ENCODE measurements at regions not wholly inside any gene's neighbourhood (a gene's known extent, or its start where the extent isn't known, plus 50 kb on each side); places are given as distances from the start of the nearest gene placed in this dataset.

DNA sequence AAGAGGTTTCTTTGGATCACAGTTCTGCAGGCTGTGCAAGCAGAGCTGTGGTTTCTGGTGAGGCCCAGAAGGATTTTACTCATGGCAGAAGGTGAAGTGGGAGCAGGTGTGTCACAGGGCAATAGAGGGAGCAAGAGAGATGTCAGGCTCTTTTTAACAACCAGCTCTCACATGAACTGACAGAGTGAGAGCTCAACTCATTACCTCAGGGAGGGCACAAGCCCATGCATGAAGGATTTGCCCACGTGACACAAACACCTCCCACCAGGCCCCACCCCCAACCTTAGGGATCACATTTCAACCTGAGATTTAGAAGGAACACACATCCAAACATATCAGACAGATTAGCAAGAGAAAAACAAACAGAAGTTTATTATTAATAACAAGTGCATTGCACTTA lies 470.4 kb downstream of the GALC start:
- no peak for DNase-seq (ENCODE audit: low read depth)

DNA sequence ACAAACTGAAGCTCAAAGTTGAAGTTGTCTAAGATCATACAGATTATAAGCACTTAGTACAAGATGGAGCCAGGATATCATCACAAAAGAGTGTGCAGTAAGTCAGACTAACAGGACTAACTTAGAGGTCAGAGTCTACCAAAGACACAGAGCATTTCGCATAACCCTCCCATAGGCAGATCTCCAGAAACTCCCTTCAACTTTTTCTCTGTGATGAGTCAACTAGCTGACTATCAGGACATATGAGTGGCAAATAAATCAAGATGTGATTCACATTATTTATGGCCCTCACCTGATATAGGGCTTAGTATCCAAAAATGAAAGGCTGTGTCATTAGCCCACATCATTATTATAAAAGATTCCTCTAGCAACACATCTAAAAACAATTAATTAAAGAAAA lies 484.6 kb downstream of the GALC start:
- DNase-seq (ENCODE audit: low read depth), result no peak

DNA sequence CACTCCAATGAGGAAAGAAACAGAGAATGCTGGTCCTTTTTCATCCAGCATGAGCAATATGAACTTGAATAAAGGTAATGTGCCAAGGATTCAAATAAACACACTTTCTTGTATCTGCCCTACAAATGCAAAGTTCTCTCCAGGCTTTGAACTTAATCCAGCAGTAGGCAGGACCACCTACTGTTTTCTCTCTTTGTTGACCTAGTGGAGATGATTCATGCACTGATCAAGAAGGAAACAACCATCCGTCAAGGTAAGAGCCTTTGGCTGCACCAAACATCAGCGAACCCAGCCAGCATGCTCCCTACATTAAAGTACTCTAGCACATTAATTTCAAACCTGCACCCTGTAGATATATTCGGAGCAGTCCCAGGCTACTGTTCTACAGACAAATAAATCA lies 489.3 kb downstream of the GALC start:
- DNase-seq (ENCODE audit: low read depth), result no peak

DNA sequence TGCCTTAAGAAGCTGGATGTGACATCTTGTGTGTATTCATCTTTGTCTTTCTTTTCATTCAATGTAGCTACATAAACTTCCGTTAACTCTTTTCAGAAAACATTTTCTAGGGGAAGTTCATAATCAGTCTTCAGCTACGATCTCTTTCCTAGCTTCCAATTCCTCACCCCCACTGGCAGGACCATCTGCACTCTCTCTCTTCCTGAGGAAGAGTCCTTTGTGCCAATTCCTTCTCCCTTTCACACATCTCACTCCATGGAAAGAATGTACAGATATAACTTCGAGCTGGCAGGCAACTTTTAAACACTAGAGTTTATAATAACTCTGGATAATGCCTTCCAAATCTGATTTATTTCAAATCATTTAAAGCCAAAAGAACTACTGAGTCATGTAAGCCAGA lies 495.7 kb downstream of the GALC start:
- no peak for DNase-seq (ENCODE audit: low read depth)

DNA sequence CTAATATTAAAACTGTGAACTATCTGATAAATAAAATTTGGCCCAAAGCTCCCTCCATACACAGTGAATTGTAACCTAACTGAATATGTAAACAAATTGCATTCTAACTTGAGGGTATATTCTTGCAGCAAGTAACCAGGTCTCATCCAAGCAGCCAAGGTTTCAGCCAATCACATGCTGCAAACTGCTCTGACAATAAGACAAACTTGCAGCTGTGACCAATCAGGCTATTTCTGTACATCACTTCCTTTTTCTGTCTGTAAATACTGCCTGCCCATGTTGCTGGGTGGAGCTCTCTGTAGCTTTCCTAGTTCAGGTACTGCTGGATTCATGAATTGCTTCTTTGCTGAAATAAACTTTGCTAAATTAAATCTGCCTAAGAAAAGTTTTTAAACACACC lies 499.0 kb downstream of the GALC start:
- DNase-seq (ENCODE audit: low read depth), result no peak

DNA sequence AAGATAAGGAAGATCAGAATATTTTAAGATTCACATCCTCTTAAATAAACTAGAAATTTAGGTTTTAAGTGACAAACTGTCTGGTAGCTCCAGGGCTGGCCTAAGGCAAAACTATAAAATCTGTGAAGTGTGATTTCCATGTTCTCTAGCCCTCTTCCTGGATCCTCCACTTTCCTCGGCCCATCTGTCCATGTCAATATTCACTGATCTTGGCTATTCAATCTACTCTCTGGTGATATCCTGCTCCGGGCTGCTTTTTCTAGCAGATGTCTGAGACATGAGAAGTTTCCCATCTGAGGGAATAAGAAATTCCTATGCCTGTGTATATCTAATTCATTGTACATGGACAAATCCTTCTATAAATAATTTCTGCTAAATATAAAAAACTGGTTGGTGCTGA lies 500.4 kb downstream of the GALC start:
- no peak for DNase-seq (ENCODE audit: low read depth)

DNA sequence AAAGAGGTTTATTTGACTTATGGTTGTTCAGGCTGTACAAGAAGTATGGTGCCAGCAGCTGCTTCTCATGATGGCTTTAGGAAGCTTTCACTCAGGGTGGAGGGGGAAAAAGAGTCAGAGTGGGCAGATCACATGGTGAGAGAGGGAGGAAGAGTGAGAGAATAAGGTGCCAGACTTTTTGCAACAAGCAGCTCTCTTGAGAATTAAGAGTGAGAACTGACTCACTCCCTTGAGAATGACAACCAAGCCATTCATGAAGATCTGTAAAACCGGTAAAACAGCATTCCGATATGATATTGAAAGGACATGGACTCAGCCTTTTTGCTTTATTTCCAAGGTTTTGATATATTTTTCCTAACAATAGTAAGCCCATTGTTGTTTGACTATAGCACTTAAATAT lies 501.2 kb downstream of the GALC start:
- no peak for DNase-seq (ENCODE audit: low read depth)

DNA sequence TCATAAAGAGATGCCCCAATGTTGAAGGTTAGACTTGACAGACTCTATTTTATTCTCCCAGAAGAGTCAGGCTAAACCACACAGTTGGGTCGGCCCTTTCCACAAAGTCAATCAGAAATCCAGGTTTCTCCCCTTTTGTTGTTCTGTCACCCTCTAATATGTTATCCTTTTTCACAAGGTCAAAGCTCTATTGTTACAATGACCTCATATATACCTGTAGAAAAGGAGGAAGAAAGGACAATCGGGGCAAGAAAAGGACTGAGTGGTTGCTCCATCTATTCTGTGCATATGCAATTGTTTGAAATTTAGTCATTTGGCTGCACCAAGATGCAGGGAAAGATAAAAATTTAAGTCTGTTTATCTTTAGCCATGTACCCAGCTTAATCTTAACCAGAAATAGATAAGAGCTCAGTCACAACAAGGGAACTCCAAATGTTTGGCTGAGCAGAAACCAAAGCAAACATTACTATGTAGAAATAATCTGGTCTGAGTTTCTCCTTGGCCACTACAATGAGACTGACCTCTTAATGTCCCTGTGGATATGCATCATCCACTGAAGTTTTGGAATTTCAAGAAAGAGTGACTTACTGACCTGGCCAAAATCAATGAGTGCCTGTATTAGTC lies 503.7 kb downstream of the GALC start:
- DNase-seq (ENCODE audit: low read depth), result no peak

DNA sequence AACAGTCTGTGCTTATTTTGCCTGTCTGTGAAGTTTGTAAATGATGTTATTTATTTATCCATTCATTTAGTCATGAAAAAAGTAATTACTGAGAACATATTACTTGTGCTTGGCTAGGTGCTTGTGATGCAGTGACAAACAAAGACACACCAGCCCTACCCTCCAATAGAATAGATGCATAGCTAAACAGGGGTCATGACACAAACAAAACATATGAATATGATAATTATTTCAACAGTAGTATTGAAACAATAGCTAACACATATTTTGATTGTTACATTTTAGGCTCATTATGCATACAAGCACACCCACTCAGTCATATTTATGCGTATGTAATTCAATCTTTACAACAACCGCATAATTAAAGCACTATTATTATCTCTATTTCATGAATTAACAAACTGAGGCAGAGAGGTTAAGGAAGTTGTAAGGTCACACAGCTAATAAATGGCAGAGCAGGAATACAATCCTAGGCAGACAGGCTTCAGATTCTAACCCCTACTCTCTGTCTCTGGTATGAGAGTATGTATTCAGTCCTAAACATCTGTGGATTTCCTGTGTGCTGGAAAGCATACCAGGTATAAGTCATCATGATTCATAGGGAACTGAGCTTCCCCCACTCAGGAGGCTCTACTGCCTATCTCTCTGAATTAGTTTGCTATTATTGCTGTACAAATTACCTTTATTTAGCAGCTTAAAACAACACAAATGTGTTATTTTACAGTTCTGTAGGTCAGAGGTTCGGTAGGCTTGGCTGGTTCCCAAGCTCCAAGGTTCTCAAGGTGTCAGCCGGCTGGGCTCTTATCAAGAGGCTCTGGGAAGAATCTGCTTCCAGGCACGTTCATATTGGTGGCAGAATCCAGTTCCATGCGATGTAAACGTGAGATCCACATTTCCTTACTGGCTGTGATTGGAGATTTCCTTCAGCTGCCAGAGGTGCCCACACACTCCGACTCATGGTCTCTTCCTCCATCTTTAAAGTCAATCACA lies 509.4 kb downstream of the GALC start:
- no peak for DNase-seq (ENCODE audit: low read depth)

DNA sequence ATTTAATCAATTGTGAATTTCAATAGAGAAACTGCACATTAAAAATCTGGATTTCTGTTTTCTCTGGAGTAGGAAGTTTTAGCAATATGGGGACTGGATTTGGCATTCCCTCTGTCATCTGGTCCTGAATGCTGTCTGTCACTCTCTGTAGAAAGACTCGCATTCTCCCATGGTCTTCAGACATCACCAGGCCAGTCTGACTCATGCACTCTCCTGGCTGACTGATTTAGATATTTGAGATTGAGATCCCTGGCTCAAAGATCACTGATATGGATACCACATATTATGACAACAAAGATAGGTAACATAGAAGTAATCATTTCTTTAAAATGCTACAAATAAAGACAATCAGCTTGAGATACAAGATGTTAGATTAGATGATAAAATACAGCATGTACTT lies 524.5 kb downstream of the GALC start:
- DNase-seq (ENCODE audit: low read depth), result no peak

DNA sequence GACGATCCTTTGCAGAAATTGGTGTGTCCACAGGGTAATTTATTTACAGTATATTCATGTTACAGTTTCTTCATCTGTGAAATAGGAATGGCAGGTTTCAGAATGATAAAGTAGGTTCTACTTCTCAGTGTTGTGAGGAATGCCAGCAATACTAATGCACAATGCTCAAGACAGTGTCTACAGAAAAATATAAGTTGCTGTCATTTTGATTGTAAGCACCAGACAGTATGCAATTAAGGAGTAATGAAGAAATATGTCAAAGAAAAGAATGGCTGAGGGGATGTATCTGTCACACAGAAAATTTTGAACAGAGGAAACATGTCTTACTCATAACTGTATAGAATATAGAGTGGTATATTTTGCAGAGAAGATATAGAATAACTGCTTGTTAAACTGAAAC lies 525.4 kb downstream of the GALC start:
- DNase-seq (ENCODE audit: low read depth), result no peak

DNA sequence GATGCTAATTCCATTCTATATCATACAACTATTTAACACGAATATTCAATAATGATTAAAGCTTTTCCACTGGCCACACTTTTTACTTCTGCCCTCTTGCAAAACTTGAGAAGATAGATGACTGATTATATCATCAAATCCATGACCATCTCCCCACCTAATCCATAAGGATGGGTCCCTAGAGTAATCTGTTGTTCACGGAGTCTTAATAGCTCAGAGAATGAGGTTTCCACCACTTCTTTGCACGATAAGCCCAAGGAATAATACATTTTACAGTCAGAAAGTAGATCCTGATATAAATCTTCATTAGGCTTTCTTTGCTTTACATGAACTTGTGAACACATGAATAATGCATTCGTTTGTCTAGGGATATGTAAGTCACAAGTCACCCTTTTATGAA lies 527.2 kb downstream of the GALC start:
- DNase-seq (ENCODE audit: low read depth), result no peak

DNA sequence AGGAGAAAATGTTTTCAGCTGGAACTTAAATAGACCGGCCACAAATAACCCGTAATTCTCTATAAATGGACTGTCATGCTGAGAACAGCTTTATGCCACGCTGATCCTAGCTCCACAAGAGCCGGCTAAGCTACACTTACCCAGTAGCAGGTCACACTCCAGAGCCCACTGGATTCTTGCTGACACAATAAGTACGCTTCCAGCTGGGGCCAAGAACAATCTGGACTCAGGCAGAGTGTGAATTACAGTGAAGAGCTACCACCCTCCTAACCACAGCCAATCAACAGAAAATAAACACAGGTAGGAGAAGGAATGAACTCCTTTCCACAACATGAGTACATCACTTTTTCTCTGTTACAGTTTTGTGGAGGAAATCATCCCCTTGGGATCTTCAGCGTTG lies 531.3 kb downstream of the GALC start:
- no peak for DNase-seq (ENCODE audit: low read depth)

DNA sequence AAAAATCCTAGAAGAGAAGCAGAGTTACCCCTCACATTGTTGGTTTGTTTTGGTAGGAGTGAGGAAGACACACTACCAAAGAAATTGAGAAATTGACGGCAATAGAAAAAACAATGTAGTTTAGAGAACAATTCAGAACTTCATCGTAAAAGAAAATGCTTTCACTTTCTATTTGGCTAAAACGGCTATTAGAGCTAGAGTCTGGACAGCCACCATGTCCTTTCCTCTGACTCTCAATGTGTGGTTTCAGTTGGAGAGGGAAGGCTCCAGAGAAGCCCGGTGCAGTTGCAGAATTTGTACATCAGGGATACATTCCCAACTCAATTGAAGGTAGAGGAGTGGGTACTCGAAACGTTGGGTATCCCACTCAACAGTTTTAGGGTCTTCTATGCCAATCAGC lies 535.3 kb downstream of the GALC start:
- DNase-seq (ENCODE audit: low read depth), result no peak

DNA sequence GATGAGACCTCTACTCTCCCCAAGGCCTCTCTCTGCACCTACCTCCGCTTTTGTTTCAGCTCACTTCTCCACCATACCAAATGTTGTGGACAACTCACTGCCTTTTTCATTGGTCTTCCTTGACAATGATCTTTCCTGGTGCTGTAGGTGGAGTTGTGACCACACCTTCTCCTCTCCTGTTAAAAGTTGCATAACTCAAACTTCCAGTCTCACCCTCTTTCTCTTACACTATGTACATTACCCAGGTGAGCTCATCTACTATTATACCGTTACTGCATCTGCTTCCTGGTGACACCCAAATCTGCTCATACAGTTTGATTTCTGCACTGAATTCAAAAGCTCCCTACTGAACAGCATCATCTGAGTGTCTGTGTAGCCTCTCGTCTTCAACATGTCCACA lies 542.8 kb downstream of the GALC start:
- DNase-seq (ENCODE audit: low read depth), result no peak

DNA sequence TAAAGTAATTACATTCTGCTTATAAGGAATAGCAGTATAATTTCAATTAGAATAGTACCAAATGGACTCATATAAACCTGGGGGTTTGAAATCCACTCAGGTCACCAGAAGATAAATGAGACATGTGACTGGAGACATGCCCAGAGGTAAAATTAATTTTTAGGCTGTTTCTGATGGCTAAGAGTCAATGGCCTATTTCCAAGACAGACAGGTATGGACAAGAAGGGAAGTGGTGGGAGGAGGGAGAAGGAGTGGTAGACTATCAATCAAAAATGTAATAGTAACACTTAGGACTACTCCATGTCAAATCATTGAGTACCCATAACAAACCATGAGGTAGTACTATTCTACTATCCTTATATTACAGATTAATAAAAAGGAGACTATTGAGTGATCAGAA lies 544.0 kb downstream of the GALC start:
- DNase-seq (ENCODE audit: low read depth), result no peak

DNA sequence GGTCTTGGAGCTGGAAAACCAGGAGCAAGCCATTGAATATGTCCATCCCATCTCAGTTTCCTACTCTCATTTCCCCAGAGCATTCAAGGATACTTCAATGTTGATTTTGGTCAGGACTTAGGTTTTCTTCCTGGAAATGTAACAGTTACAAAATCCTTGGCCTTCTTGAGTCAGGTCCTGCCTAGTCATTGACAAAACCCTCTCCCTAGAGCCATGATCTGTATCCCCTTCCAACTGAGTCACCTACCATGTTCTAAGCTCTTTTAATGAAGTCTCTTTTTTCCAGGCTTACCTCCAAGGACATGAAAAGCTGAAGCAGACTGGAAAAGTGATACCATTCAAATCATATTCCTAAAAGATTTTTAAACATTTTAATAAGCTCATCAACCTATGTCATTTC lies 549.2 kb downstream of the GALC start:
- DNase-seq (ENCODE audit: low read depth), result no peak

DNA sequence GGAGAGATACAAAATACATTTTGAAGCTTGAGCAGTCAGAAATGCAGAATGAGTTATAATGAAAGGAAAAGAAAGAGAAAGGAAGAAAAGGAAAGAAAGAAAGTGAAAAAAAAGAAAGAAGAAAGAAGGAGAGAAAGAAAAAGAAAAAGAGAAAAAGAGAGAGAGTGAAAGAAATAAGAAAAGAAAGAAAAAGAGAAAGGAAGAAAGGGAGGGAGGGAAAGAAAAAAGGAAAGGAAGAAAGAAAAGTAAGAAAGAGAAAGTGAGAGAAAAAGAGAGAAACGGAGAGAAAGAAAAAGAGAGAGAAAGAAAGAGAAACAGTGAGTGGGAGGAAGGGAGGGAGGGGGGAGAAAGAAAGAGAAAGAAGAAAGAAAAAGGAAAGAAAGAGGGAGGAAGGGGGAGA lies 549.9 kb downstream of the GALC start:
- no peak for DNase-seq (ENCODE audit: low read depth)

DNA sequence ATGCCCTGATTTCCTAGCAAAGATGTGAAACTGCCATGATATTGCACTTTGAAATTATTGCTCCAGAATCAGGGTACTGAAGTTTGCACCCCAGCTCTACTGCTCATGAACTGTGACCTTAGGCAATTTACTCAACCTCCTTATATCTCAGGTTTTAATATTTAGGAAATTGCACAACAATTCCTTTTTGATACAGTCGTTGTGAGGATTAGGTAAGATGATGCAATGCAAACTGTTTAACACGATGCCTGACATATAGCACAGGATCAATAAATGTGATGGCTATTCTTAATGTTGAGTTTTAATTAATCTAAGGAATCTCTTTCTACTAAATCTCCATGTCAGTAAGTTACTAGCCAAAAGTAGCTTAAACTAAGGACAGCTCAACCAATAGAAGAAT lies 555.8 kb downstream of the GALC start:
- DNase-seq (ENCODE audit: low read depth), result no peak

DNA sequence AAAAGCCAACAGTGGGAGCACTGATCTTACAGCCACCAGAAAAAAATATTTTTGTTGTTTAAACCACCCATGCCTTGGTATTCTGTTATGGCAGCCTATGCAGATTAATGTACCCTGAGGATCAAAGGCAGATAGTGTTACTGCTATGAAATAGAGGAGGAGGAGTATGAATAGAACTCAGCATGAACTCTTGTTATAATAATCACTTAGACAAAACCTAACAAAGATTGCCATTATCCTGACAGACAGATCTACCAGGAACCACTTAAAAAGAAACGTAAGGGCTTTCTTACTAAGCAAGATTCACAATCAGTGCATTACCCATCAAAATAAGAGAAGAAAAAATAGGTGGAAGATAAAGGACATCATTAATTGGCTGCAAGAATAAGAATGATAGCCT lies 558.3 kb downstream of the GALC start:
- DNase-seq (ENCODE audit: low read depth), result no peak

DNA sequence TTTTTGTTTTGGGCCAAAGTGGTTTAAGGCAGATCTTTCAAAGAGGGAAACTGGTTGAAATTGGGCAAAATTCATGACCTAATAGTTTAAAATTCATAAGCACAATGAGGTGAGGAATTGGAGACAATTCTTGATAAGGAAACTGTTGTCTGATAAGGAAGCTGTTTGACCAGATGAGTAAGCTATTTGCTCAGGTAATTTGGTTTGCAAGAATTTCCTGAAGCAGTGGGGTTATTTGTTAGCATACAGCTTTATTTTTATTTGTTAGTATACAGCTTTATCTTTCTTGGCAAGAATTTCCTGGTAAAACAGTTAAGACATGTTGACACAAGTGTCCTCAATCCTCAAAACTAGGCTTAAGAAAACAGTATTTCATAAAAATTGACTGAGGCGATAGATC lies 559.0 kb downstream of the GALC start:
- DNase-seq (ENCODE audit: low read depth), result no peak

DNA sequence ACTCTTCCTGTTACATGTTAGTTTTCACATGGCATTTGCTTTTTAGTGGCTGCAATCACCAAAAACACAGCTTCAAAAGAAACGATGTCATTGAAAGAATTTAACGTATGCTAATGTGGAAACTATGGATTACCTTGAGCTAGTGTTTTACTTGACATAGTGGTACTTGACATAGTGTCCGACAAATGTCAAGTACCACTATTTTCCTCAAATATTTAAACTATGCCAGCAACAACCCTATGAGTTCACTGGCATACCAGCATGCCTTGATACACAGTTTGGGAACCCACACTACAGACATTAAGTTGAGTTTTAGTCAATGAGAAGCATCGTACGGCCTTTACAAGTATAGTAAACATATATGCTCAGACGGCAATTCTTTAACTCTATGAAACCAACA lies 560.3 kb downstream of the GALC start:
- no peak for DNase-seq (ENCODE audit: low read depth)

DNA sequence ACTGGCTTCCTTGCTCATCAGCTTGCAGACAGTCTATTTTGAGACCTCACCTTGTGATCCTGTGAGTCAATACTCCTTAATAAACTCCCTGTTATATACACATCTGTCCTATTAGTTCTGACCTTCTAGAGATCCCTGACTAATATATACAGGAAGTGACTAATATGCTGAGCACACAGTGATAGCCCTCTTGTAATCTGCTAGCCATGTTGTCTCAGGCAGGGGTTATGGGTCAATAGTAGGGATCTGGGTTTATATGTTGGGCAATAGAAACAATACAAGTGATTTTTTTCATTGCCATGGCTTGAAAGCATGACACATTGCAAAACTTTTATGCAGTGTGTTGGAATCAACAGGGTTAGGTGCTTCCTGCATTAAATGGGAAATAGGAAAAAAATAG lies 562.2 kb downstream of the GALC start:
- DNase-seq (ENCODE audit: low read depth), result no peak

DNA sequence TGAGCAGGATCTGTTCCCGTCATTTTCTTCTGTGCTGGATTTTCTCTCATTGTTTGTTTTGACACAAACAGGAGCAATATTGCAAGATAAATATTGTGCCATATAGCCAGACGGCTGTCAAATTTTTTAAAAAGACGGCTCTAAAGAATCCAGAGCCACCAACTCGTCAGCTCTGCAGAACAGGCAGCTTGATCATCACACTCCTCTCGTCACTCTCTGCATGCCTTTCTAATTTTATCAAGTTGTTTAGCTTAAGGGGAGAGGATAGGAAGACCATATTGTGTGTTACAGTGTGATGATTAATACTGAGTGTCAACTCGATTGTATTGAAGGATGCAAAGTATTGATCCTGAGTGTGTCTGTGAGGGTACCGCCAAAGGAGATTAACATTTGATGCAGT lies 562.8 kb downstream of the GALC start:
- DNase-seq (ENCODE audit: low read depth), result no peak

Data from stimulated activated CD8-positive, alpha-beta memory T cell treated with anti-CD3 and anti-CD28 coated beads, Interleukin-12 subunit alpha, Interleukin-12 subunit beta, amount 100 ng/mL, for 4 hours (primary cell).